ENCODE measurements at regions not wholly inside any gene's neighbourhood (a gene's known extent, or its start where the extent isn't known, plus 50 kb on each side); places are given as distances from the start of the nearest gene placed in this dataset.
"Not testable (repeated sequence)": the region's sequence is repeated elsewhere in the genome, so short reads cannot be mapped to it uniquely, and the experiment has no call there.

DNA sequence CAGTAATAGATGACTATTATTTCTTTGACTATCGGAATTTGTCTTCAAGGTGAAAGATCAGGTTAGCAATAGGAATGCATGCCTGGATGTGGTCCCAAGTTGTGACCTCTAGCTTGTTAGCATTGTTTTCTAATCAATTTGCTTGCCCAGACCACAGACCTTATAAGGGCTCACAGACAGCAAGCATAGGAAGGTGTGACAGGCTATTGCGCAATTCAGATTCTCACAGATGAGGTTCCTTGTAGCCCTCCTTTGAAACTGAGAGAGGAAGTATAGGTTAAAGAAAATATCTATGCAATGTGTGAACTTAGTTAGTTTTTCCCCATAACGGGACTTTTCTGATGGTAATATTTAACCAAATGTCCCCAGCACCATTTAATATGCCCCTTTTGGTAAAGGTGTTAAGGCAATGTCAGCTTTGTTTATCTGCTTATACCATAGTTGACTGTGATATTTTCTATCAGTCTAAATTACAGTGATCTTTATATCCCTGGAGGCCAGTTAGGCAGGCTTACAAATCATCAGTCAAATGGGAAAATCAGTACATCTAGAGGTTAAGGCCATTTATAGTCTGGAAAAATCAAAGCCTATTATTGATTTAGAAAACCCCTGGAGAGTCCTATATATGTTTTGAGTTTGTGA lies 168.1 kb upstream of the MBNL1 start:
- no peak for DNase-seq

DNA sequence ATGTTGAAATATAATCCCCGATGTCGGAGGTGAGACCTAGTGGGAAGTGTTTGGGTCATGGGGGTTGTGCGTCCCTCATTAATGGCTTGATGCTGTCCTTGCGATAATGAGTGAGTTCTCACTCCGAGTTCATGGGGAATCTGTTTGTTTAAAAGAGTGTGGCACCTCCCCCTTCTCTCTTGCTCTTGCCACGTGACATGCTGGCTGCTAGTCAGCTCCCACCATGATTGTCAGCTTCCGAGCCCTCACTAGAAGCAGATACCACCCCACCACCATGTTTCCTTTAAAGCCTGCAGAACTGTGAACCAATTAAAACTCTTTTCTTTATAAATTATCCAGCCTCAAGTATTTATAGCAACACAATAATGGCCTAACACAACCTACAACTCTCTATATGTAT lies 166.3 kb upstream of the MBNL1 start:
- DNase-seq = no peak

DNA sequence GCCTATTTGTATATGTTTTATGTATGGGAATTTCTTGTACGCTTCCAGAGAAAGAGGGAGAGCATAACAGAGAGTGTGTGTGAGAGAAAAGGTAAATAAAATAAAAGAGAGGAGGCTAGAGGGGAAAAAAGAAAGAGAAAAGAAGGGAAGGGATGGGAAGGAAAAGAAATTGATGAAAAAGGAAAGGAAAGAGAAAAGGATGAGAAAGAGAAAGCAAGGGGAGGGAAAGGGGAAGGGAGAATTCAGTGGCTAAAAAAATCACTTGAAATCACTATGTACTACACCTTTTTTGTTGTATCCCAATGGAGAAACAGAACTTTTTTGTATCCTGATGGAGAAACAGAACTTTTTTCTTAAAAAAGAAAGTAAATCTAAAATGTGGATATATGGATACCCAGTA lies 165.5 kb upstream of the MBNL1 start:
- DNase-seq = no peak

DNA sequence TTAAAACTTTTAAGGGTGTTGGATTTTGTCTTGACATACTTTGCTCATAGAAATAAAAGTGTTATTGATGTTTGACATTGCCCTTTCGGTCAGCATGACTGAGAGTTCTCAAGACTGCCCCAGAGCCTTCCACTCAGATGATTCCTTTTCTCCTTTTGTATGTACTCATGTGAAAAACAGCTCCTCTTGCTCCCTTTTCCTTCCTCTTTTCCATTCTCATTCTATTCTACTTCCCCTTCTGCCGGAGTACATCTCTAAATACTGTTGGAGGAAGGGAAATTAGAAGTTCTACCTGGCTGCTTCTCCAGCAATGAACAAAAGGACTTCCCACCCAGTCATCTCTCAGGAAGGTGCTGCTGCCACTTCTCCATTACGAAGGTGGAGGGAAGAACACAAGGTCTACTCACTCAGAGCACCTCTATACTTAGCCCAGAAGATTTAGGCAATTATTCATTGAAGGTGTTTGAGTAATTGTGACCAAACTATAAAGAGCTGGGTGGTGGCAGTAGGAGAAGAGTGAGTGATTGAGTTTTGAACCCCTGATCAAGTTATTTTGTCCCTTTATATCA lies 163.8 kb upstream of the MBNL1 start:
- no peak for DNase-seq

DNA sequence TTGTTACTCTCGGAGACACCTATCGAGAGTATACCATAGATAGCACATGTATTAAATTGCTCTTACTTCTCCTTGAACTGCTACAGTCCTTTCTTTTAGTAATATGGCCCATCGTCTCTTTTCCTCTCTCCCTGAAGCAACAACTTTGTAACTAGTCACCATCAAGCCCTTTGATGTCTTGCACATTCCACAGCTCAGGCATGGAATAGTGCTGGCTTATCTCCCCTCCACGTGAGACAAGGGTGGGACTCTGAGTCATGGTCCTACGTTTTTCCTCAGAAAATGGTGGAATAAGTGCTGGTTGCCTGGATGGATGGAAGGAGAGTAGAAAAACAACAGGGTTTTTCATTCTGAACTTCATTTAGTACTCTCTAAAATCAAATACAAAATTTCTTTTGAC lies 163.3 kb upstream of the MBNL1 start:
- no peak for DNase-seq

DNA sequence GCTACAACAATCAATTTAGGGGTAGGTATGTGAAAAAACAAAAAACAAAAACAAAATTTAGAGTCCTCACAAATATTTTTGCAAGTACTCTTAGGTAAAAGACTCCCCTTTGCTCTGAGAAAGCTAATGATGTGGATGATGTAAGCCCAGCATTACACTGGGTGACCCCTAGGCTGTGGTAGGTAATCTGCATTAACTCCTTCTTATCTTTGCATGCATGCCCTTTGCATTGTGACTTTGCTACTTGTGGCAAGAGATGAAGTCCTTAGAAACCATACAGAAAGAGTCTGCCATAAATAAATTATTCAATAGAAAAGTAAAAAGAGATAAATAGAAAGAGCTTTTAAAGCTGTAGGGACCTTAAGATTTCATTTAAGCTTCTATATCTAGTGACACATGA lies 159.7 kb upstream of the MBNL1 start:
- DNase-seq = no peak

DNA sequence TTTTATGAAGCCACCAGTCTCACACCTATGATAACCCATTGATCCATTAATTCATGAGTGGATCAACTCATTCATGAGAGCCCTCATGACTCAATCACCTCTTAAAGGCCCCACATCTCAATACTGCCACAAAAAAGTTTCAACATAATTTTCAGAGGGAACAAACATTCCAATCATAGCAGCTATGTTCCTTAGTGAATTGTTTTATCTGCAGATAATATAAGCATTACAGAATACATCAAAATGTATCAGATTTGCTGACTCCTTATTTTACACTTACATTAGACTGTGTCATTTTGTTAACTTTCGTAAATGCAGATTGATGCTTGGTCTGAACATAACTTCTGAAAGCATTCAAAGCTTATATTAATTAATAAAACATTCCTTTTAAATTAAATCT lies 155.3 kb upstream of the MBNL1 start:
- DNase-seq = no peak

DNA sequence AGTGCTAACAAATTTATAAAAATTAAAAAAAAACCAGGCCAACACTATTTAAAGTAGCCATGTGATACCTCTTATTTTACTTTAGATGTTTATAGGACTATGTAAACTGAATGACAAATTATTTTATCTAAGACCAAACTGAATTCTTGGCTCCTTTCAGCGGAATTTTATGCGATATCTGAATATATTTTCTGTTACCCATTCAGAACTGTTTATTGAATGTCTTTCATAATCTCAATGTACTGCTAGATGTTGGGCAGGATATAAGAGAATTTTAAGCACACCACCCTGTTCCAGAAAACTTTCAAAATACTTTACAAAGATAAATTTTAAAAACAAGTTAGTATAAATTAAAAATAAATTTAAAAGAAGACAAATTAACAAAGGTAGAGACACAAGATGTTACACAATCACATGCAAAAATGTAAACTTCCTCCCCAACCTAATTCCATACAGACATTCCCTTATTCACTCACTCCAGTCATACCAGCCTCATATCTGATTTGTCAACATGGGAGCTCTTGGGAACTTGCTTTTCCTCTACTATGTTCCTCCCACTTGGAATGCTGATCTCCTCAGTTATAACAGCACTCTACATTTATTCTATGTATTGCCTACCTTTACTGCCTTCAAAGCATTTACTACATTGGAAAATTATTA lies 154.6 kb upstream of the MBNL1 start:
- DNase-seq = no peak

DNA sequence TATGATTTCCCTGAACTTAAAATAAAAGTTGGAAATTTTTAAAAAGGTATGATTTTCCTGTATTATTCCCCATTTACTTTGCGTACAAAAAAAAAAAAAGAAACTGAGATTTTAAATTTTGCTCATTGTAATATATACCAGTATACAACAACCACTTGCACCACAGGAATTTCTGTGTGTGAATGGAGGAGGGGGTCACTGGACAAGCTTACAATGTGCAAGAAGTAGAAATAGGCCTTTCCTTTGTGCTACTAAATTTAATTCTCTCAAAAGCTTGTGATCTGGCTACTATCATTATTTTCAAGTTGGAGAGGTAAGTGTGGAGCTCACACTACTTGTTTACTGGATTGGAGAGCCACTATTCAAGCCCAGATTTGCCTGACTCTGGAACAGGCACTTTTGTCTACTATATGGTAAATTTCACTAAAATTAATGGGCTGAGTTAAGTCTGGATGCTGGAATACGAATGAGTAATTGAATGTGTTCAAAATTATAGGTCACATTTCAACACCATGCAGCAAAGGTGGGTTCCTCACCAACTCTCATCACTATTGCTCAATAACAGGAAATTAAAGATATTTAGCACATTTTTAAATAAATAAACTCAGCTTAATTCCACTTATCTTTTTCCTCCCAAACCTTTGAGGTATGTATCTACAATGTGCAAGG lies 148.0 kb upstream of the MBNL1 start:
- DNase-seq = no peak

DNA sequence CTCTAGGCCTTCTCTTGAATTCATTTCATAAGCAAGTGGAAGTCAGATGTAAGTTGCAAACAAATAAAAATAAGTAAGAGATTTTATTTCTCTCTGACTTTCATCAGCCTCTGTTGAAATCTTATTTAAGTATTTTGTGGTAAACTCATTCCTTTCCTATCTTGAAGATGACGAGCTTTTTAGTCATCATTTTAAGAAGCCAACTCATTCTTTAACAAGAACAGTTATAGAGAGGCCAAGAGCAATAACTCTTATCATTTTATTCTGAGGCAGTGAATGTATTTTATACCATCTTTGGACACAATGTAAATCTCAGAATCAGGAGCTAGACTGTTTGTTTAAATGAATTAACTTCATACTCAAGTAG lies 147.5 kb upstream of the MBNL1 start:
- no peak for DNase-seq

DNA sequence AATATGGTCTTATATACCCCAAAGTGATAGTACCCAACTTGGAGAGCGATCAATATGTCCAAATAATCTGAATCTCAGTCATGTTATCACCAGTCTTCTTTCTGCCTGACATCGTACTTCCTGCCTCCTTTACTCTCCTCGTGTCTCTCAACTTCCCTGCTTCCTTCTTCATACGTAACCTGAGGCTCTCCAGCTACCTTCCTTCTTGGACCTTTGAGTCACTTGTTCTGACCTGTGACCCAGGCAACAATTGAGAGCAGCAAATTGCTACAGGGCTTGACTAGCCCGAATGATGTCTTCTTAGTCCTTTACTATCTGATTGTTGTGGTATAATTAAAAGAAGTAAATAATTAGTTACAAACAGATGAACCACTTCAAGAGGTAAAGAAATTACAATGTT lies 145.9 kb upstream of the MBNL1 start:
- no peak for DNase-seq

DNA sequence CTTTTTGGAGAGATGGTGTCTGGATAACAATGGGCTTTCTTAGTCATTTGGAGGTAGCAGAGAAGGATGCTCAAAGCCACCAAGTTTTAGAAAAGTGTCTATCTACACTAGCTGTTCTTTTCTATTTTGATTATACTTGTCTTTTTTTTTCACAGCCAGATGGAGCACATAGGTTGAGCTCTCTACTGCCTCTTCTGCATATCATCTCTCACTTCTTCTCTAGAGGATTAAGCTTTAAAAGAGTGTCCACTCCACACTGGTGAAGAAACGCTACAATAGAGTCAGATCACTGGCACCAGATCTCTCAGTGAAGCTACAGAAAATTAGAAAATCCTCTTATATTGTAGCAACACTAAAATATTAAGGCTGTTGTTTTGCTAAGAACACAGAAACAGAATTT lies 145.3 kb upstream of the MBNL1 start:
- DNase-seq = no peak

DNA sequence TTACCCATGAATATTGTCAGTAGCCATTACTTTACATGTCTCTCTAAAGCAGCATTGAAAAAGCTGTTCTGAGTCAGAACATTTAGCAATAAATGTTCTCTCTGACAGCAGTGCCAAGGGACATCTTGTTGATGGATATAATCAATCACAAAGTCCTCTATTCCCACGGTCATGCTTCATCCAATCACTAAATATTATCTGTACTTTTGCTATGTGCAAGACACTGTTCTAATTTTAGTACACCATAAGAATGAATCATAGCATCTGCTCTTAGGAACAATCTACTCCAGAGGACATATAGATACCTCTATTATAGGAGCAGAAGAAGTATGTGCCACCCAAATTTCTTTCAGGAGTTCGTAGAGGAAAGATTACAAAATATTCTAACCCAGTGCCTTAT lies 142.5 kb upstream of the MBNL1 start:
- DNase-seq = no peak

DNA sequence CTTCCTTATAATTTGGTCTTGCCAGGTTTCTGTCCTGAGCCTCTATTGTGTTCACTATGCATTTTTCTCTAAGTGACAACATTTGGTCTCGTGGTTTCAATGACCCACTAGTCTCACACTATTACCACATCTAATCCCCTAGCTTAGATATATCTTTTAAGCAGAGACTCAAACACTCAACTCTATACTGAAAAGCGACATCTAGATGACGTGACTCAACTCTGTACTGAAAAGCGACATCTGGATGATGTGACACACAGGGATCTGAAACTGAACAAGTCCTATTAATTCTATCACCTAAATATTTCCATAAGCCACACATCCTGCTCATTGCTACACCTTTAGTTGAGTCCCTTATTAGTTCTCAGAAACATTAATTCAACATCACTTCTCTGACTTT lies 141.7 kb upstream of the MBNL1 start:
- DNase-seq = no peak

DNA sequence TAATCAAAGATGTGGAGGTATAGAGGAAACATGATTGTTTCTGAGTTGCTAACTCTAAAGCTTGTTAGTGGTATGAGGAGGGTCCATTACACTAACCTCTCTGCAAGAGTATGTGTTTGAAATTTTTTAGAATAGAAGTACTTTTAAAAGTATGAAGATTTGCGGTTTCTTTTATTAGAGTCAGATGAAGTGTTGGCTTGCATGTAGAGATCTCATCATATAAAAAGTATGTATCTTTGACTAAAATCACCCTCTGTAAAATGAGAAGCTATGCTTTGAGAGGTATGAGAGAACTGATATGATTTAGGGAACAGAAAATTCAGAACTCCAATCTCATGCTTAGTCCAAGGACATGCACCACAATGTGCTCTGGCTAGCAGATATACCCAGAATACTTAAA lies 140.4 kb upstream of the MBNL1 start:
- DNase-seq = no peak

DNA sequence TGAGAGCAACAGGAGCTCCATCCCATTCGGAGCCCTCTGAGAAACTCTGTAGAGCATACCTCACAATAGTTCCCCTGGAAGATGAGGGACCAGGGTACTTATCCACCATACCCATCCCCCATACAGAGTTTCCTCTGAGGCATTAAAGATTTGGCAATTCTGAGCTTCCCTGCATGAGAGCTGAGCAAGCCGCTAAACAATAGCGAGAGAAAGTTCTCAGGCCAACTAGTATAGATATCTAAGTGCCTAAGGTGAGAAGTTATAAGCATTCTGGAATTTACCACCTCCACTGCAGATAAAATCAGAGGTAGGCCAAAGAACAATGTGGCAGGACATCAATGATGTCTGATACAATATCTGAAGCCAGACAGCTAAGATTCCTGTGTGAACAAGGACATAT lies 129.1 kb upstream of the MBNL1 start:
- DNase-seq = no peak

DNA sequence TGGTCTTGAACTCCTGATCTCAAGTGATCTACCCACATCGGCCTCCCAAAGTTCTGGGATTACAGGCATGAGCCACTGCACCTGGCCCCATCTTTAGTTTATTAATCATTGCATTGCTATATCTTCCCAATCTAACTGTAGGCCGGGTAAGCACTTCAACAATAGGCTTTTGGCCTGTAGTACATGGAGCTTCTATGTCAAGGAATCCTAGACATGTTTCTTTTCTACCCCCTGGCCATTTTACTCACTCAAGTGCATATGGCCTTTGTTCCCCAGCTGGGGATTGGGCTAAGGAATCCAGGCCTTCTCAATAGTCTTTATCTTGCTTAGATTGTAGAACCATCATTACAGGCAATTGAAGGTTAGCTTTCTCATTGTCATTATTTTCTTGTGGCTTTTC lies 122.3 kb upstream of the MBNL1 start:
- no peak for DNase-seq

DNA sequence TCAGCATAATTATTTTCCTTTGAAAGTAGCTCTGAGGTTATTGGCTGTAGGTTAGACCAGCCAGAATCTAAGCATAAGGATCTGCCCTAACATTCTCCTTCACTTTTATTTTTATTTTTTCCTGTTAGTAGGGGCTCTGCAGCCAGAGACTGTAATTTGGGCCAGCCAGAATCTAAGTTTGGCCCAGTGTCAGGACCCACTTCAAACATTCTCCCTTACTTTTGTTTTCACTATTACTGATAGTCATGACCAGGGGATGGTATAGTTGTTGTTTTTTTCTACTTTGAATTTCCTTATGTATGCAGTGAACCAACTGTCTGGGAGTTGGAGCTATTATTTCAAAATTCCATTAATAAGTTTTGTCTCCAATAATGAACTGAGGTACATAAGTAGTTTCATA lies 121.0 kb upstream of the MBNL1 start:
- DNase-seq = no peak

DNA sequence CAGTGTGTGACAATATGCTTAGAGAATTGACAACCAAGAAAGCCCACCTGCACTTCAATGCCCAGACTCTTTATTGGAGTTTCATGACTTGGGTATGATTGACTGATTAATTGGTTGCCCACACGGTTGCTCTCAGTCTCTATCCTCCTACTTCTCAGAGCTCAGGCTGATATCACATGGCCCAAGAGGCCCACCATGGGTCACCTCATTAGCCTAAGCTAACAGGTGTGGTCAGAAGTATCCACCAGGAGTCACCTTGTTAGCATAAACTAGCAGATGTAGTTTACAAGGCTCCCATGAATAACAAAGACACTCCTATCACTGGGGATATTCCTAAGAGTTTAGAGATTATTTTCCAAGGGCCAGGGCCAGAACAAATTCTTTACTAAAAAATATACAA lies 120.2 kb upstream of the MBNL1 start:
- no peak for DNase-seq

DNA sequence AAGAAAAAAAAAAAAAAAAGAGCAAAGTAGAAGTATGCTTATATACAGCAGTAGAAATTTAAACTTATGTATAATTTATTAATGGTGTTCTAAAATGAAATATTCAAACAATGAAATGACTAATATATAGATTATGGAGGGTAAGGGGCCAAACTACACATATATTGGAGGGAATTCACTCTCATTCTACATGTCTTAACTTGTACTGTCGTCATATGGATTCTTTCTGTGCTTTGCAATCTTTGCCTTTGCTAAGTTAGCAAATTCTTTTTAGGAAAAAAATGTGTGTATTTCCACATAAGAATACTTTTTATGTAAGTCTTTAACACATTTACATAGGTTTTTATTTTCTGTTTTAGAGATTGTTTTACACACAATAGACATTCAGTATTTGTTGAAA lies 118.9 kb upstream of the MBNL1 start:
- no peak for DNase-seq

DNA sequence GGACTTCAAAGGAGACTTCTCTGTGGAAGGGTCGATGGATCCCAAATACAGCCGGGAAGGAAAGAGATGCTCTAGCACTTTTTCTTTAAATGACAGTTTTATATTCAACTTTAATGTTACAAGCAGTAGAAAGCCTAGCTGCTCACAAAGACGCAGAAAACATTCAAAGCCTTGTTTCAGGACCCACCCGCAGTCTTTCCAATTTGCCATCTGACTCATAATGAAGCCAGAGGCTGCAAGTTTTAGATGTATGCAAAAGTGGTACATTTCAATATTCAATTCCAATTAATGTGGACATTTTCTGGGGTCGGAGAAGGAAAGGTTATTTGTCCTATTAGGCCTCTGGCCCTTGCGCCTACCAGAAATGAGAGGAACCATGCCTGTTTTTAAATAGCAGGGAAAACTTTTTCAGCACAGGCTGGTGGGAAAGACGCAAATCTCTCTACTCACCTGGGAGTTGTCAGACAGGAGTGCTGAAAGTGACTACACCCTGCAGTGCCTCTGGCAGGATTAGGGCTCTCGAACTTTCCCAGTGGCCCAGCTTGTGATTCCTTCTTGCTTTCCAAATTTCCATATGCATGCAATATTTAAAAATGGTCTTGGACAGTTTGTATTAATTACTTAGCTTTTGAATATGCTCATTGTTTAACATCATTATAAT lies 117.4 kb upstream of the MBNL1 start:
- DNase-seq = no peak

DNA sequence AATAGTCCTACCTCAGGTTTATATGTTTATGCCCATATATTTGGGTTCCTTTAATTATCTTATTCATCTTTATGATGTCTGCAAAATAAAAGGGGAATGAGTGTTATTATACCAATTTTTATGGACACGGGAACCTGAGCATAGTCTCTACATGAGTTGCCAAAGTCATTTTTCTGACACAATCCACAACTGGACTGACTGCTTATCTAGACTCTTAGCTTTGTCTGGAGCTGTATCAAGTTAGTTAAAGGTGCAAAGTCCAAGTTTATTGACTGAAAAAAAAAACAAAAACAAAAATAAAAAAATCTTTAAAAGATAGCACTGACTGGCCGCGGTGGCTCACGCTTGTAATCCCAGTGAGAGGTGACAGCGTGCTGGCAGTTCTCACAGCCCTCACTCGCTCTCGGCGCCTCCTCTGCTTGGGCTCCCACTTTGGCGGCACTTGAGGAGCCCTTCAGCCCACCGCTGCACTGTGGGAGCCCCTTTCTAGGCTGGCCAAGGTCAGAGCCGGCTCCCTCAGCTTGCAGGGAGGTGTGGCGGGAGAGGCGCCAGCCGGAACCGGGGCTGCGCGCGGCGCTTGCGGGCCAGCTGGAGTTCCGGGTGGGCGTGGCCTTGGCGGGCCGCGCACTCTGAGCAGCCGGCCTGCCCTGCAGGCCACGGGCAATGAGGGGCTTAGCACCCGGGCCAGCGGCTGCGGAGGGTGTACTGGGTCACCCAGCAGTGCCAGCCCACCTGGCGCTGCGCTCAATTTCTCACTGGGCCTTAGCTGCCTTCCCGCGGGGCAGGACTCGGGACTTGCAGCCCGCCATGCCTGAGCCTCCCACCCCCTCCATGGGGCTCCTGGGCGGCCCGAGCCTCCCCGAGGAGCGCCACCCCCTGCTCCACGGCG lies 116.6 kb upstream of the MBNL1 start:
- not testable (repeated sequence) for DNase-seq
